ENCODE measurements at regions not wholly inside any gene's neighbourhood (a gene's known extent, or its start where the extent isn't known, plus 50 kb on each side); places are given as distances from the start of the nearest gene placed in this dataset.

DNA sequence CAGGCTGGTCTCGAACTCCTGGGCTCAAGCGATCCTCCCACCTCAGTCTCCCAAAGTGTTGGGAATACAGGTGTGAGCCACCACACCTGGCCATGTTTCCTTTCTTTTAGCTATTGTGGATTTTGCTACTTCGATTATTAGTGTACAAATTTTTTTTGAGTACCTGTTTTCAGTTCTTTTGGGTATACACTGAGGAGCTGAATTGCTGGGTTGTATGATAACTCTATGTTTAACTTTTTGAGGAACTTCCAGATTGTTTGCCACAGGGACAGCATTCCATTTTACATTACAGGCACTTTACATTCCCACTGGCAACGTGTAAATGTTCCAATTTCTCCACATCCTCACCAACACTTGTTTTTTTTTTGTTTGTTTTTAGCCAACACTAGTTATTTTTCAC, 198.1 kb upstream of the TBX3 start:
- DNase-seq (ENCODE audit: extremely low read depth in 1 of 4, low spot score in 3 of 4), result no peak
- intact Hi-C loops (cut with micrococcal nuclease) (no loop called here), in situ Hi-C loops (cut with MboI) (no loop called here)
- TF ChIP-seq PPARD (CRISPR knock-in tag; IDR thresholded peaks at IDR 0.05) (no peak), ZNF253 (CRISPR knock-in tag; conservative IDR thresholded peaks at IDR 0.05) (no peak), ZNF778 (CRISPR knock-in tag; IDR thresholded peaks at IDR 0.05) (no peak), PHB2 (IDR thresholded peaks at IDR 0.05; ENCODE audit: low read depth) (no peak), CBX8 (IDR thresholded peaks at IDR 0.05; ENCODE audit: borderline replicate concordance, extremely low read depth, low read depth, low read length, poor library complexity, severe bottlenecking) (no peak), CHD4 (IDR thresholded peaks at IDR 0.05; ENCODE audit: insufficient read depth, insufficient replicate concordance, low read depth, low read length, poor library complexity, severe bottlenecking) (no peak), ZNF263 (CRISPR knock-in tag; IDR thresholded peaks at IDR 0.05; ENCODE audit: borderline replicate concordance) (no peak), ZKSCAN8 (CRISPR knock-in tag; IDR thresholded peaks at IDR 0.05) (no peak), KDM5B (IDR thresholded peaks at IDR 0.05; ENCODE audit: insufficient replicate concordance, low read depth, low read length) (no peak), TEAD4 (IDR thresholded peaks at IDR 0.05; ENCODE audit: low read length) (no peak), TEAD4 (CRISPR knock-in tag; IDR thresholded peaks at IDR 0.05; ENCODE audit: borderline replicate concordance) (no peak), KLF6 (CRISPR knock-in tag; IDR thresholded peaks at IDR 0.05; ENCODE audit: borderline replicate concordance) (no peak), EP400 (IDR thresholded peaks at IDR 0.05) (no peak), MCM3 (IDR thresholded peaks at IDR 0.05) (no peak), JUNB (CRISPR knock-in tag; conservative IDR thresholded peaks at IDR 0.05) (no peak), KDM1A (IDR thresholded peaks at IDR 0.05) (no peak), ZFPM2 (CRISPR knock-in tag; IDR thresholded peaks at IDR 0.05) (no peak), ZBTB17 (CRISPR knock-in tag; IDR thresholded peaks at IDR 0.05) (no peak), ZNF224 (CRISPR knock-in tag; IDR thresholded peaks at IDR 0.05) (no peak)
- TF ChIP-seq, protein P1, sequence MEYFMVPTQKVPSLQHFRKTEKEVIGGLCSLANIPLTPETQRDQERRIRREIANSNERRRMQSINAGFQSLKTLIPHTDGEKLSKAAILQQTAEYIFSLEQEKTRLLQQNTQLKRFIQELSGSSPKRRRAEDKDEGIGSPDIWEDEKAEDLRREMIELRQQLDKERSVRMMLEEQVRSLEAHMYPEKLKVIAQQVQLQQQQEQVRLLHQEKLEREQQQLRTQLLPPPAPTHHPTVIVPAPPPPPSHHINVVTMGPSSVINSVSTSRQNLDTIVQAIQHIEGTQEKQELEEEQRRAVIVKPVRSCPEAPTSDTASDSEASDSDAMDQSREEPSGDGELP (CRISPR knock-in tag; IDR thresholded peaks at IDR 0.05; ENCODE audit: borderline replicate concordance), result no peak
- TF ChIP-seq, protein P2, sequence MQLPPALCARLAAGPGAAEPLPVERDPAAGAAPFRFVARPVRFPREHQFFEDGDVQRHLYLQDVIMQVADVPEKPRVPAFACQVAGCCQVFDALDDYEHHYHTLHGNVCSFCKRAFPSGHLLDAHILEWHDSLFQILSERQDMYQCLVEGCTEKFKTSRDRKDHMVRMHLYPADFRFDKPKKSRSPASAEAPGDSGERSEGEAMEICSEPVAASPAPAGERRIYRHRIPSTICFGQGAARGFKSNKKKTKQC (CRISPR knock-in tag; IDR thresholded peaks at IDR 0.05), result no peak
- WGBS (ENCODE audit: insufficient coverage, low coverage, missing lambda C conversion rate), result 0% methylated on average over 4 of the region's 4 CpGs
- no peaks in the 10 kb centered on the region for H3K36me3 ChIP-seq (ENCODE audit: control insufficient read depth, insufficient read depth, low read length)
- ATAC-seq, result no peak
- H3K27me3 ChIP-seq (ENCODE audit: control insufficient read depth in 2 of 2, insufficient read depth in 2 of 2, low read length in 2 of 2), result no peaks in the 10 kb centered on the region; a peak in 2 of 5 replicates
- no peak overlapping the region for H3K4me3 ChIP-seq
- no peak overlapping the region for H3K4me2 ChIP-seq (ENCODE audit: insufficient read depth, low read length)
- H4K20me1 ChIP-seq (replicated peaks; ENCODE audit: control insufficient read depth, insufficient read depth, low read length), result no peaks in the 10 kb centered on the region; the same call in 1 of the 2 replicates
- H3K9me1 ChIP-seq (ENCODE audit: control insufficient read depth, insufficient read depth, low read length), result no peaks in the 10 kb centered on the region
- no peak overlapping the region for H2AFZ ChIP-seq (ENCODE audit: low read depth, low read length)
- no peak overlapping the region for H3K27ac ChIP-seq (ENCODE audit: extremely low read depth, low read depth, low read length)
- FAIRE-seq, result no peak
- no peak overlapping the region for H3K9ac ChIP-seq (ENCODE audit: insufficient read depth in 1 of 2, low read depth in 2 of 2, low read length in 2 of 2)
- no peaks in the 10 kb centered on the region for H3K4me1 ChIP-seq (replicated peaks in 1 of 2; ENCODE audit: control insufficient read depth in 2 of 2, insufficient read depth in 2 of 2, low read length in 2 of 2)
- no peaks in the 10 kb centered on the region for H3K79me2 ChIP-seq (ENCODE audit: control insufficient read depth, insufficient read depth, low read length)
- no peaks in the 10 kb centered on the region for H3K9me3 ChIP-seq (replicated peaks; ENCODE audit: control insufficient read depth, insufficient read depth, low read depth, low read length)
- ChIA-PET POLR2A (no interaction called here), CTCF (ENCODE audit: low intra/inter-chr PET ratio) (no interaction called here)
- no TSS peak for BruUV-seq (replicated peaks)

Measured in K562 (cell line).